ENCODE measurements at regions not wholly inside any gene's neighbourhood (a gene's known extent, or its start where the extent isn't known, plus 50 kb on each side); places are given as distances from the start of the nearest gene placed in this dataset.

DNA sequence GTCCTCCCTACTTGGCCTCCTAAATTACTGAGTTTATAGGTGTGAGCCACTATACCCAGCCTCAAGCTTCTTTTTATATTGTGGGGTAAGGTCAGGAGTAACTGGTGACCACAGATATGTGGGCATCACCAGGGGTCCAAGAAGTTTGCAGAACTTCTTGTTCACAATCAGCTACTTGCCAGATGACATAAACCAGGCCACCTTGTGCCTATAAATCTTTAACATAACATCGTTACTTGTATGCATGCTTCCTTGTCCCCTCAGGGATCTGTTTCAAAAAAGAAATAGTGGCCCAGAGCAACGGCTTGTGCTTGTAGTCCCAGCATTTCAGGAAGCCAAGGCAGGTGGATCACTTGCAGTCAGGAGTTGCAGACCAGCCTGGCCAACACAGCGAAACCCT, 115.1 kb upstream of the FAM174B start:
- peak; percentile 34 for DNase-seq (ENCODE audit: low read depth)
- no peak for TF ChIP-seq POLR2A (IDR thresholded peaks at IDR 0.05; ENCODE audit: extremely low read depth, insufficient read length)
- no peak for TF ChIP-seq MAX (IDR thresholded peaks at IDR 0.05; ENCODE audit: low read depth, low read length)
- TF ChIP-seq, protein P1, sequence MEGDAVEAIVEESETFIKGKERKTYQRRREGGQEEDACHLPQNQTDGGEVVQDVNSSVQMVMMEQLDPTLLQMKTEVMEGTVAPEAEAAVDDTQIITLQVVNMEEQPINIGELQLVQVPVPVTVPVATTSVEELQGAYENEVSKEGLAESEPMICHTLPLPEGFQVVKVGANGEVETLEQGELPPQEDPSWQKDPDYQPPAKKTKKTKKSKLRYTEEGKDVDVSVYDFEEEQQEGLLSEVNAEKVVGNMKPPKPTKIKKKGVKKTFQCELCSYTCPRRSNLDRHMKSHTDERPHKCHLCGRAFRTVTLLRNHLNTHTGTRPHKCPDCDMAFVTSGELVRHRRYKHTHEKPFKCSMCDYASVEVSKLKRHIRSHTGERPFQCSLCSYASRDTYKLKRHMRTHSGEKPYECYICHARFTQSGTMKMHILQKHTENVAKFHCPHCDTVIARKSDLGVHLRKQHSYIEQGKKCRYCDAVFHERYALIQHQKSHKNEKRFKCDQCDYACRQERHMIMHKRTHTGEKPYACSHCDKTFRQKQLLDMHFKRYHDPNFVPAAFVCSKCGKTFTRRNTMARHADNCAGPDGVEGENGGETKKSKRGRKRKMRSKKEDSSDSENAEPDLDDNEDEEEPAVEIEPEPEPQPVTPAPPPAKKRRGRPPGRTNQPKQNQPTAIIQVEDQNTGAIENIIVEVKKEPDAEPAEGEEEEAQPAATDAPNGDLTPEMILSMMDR (IDR thresholded peaks at IDR 0.05; ENCODE audit: low read depth, low read length): no peak
- H3K4me3 ChIP-seq (ENCODE audit: low read depth, low read length): no peak overlapping the region

DNA sequence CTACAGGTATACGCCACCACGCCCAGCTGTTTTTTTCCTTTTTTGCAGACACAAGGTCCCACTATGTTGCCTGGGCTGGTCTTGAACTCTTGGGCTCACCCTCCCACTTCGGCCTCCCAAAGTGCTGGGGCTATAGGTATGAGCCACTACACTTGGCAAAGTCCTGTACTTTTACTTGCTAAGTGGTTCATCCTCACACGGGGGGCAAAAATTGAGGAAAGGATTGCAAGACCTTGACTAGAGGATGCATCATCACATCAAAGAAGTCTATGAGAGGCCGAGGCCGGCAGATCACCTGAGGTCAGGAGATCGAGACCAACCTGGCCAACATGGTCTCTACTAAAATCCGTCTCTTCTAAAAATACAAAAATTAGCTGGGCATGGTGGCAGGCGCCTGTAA, 116.5 kb upstream of the FAM174B start:
- TF ChIP-seq, protein P1 (IDR thresholded peaks at IDR 0.05; ENCODE audit: low read depth, low read length): no peak
- H3K4me3 ChIP-seq (ENCODE audit: low read depth, low read length): no peak overlapping the region
- no peak for DNase-seq (ENCODE audit: low read depth)

DNA sequence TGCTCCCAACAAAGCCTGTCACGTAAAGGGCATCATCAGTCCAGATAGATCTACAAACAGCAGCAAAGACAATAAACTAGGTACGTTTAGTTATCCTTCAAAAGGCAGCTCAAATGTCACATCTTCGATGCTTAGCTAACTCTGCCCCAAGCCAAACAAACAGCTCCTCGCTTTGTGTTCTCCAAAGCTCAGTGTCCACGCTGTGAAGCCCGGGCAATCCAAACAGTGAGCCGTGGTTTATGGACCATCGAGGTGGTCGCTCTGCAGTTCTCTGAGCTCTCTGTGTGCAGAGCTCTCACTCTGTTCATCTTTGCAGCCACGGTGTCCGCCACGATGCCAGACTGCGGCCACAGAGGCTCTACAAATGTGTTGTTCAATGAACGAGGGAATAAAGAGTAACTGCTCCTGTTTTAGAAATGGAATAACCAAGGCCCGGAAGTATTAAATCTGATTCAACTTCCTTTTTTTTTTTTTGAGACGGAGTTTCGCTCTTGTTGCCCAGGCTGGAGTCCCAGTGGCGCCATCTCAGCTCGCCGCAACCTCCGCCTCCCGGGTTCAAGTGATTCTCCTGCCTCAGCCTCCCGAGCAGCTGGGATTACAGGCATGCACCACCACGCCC, 117.2 kb upstream of the FAM174B start:
- no peak overlapping the region for H3K4me3 ChIP-seq (ENCODE audit: low read depth, low read length)
- TF ChIP-seq MYC (IDR thresholded peaks at IDR 0.05; ENCODE audit: low read depth, low read length) (no peak), POLR2A (IDR thresholded peaks at IDR 0.05; ENCODE audit: extremely low read depth, insufficient read length) (no peak), MAX (IDR thresholded peaks at IDR 0.05; ENCODE audit: low read depth, low read length) (no peak)
- TF ChIP-seq, protein P1 (IDR thresholded peaks at IDR 0.05; ENCODE audit: low read depth, low read length): no peak
- no peak for DNase-seq (ENCODE audit: low read depth)

GRCh38 chr15:92773340-92773739, 117.8 kb upstream of the FAM174B start:
- TF ChIP-seq MAX (IDR thresholded peaks at IDR 0.05; ENCODE audit: low read depth, low read length) (no peak), MYC (IDR thresholded peaks at IDR 0.05; ENCODE audit: low read depth, low read length) (no peak), POLR2A (IDR thresholded peaks at IDR 0.05; ENCODE audit: extremely low read depth, insufficient read length) (no peak)
- TF ChIP-seq, protein P1 (IDR thresholded peaks at IDR 0.05; ENCODE audit: low read depth, low read length): no peak
- DNase-seq (ENCODE audit: low read depth): no peak
- no peak overlapping the region for H3K4me3 ChIP-seq (ENCODE audit: low read depth, low read length)

DNA sequence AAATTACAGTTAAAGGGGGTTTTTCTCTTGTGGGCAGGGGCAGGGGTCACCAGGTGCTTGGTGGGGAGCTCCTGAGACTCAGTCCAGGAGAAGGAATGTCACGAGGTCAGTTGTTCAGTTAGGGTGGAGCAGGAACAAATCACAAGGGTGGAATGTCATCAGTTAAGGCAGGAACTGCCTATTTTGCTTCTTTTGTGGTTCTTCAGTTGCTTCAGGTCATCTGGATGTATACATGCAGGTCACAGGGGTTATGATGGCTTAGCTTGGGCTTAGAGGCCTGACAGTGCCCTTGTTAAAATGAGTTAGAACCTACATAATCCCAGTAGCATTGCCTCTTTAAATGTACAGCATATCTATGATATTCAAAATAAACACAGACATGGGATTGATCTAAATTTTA, 120.2 kb upstream of the CHD2 start:
- no peak for TF ChIP-seq MYC (IDR thresholded peaks at IDR 0.05; ENCODE audit: low read depth, low read length)
- no peak for TF ChIP-seq MAX (IDR thresholded peaks at IDR 0.05; ENCODE audit: low read depth, low read length)
- no peak for TF ChIP-seq POLR2A (IDR thresholded peaks at IDR 0.05; ENCODE audit: extremely low read depth, insufficient read length)
- TF ChIP-seq, protein P1 (IDR thresholded peaks at IDR 0.05; ENCODE audit: low read depth, low read length): no peak
- H3K4me3 ChIP-seq (ENCODE audit: low read depth, low read length): no peak overlapping the region
- no peak for DNase-seq (ENCODE audit: low read depth)

DNA sequence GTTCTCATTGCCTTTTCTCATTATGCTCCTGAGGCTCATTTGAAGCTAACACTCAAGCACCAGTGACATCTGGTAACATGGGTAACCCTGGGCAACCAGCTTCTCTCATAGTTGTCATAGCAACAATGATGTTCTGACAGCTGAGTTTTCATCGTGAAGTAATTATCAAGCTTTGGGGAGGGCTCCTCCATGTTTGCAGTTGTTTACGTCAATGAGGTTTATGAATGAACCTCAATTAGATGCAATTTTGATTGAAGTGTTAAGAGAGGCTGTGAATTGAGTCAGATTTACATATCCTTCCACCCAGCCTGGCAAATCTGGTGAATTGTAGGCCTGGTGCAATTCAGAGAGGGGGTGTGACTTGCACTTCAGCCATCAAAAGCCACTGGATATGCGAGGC, 119.3 kb upstream of the CHD2 start:
- H3K4me3 ChIP-seq (ENCODE audit: low read depth, low read length): no peak overlapping the region
- TF ChIP-seq MYC (IDR thresholded peaks at IDR 0.05; ENCODE audit: low read depth, low read length) (no peak), POLR2A (IDR thresholded peaks at IDR 0.05; ENCODE audit: extremely low read depth, insufficient read length) (no peak), MAX (IDR thresholded peaks at IDR 0.05; ENCODE audit: low read depth, low read length) (no peak)
- TF ChIP-seq, protein P1 (IDR thresholded peaks at IDR 0.05; ENCODE audit: low read depth, low read length): no peak
- no peak for DNase-seq (ENCODE audit: low read depth)
